ENCODE measurements at regions not wholly inside any gene's neighbourhood (a gene's known extent, or its start where the extent isn't known, plus 50 kb on each side); places are given as distances from the start of the nearest gene placed in this dataset.
A peak's percentile ranks its signal among the peaks of the same experiment; 100 is the strongest.

DNA sequence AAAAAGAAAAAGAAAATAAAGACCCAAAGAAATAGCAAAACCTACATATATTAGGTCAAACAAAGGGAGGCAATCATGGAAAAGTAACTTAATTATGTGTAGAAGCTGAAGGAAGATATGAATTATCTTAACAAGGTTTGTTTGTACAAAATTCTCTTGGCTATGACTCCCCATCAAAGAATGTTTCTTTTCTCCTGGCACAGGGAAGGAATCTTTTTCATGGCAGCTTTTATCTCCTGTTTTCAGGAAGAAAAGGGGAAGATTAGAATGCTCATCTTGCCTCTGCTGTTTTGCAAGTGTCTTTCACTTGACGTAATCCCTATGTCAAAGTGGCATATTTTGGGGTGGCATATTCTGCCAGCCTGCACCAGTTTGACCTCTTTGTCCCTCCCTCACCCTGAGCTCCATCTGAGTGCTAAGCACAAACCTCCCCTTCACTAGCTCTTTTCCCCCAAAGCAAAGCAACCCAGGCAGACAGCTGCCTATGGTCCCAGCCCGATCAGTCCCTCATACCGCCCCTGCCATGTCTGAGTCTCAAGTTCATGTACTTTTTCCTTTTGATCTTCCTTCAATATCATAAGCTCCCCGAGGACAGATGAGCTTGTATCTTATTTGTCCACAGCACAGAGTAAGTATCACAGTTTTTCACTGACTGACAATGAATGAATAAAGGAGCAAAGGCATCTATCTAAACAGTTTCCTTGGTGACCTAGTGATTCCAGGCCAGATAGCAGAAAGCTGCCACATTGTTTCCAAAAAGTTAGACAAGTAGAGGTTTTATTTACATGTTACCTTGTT, 242.8 kb upstream of the ANKRD55 start:
- H3K4me1 ChIP-seq (replicated peaks): no peaks in the 10 kb centered on the region
- H3K27me3 ChIP-seq (replicated peaks; ENCODE audit: insufficient read depth): no peaks in the 10 kb centered on the region
- H3K9me3 ChIP-seq: no peaks in the 10 kb centered on the region
- H3K36me3 ChIP-seq: no peaks in the 10 kb centered on the region
- no peak overlapping the region for H3K4me3 ChIP-seq
- intact Hi-C loops (cut with DNase I): loop anchor here (10.0 kb wide), 2 partner anchors 201 to 339 kb away; partner anchors contain the start of gene MAP3K1
- H3K27ac ChIP-seq: no peak overlapping the region
- 64% methylated on average over 4 of the region's 4 CpGs for WGBS
- DNase-seq (ENCODE audit: low spot score): no peak
- TF ChIP-seq, protein P1, sequence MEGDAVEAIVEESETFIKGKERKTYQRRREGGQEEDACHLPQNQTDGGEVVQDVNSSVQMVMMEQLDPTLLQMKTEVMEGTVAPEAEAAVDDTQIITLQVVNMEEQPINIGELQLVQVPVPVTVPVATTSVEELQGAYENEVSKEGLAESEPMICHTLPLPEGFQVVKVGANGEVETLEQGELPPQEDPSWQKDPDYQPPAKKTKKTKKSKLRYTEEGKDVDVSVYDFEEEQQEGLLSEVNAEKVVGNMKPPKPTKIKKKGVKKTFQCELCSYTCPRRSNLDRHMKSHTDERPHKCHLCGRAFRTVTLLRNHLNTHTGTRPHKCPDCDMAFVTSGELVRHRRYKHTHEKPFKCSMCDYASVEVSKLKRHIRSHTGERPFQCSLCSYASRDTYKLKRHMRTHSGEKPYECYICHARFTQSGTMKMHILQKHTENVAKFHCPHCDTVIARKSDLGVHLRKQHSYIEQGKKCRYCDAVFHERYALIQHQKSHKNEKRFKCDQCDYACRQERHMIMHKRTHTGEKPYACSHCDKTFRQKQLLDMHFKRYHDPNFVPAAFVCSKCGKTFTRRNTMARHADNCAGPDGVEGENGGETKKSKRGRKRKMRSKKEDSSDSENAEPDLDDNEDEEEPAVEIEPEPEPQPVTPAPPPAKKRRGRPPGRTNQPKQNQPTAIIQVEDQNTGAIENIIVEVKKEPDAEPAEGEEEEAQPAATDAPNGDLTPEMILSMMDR (IDR thresholded peaks at IDR 0.05): no peak

DNA sequence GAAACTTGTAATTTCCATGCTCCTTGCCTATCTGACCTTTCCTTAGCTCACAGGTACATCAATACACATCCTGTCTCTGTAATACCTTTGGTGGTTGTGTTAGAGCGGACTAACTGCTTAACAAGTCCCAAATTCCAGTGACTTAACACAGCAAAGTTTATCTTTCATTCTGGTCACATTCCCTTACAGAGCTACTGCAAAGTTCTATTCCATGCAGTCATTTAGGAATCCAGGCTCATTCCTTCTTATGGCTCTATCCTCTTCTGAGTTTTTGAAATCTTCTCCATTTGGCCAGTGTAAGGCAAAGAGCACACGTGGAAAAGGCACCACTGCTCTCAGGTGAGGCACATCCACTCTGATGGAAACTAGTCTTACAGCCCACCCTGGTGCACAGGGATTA, 238.6 kb upstream of the ANKRD55 start:
- Histone ChIP-seq H3K27me3 (replicated peaks; ENCODE audit: insufficient read depth) (no peaks in the 10 kb centered on the region), H3K27ac (no peak overlapping the region), H3K36me3 (no peaks in the 10 kb centered on the region), H3K4me3 (no peak overlapping the region), H3K4me1 (replicated peaks) (no peaks in the 10 kb centered on the region), H3K9me3 (no peaks in the 10 kb centered on the region)
- intact Hi-C loops (cut with DNase I): loop anchor here (10.0 kb wide), 2 partner anchors 197 to 343 kb away; partner anchors contain the start of gene MAP3K1
- 77% methylated on average over 2 of the region's 2 CpGs for WGBS
- DNase-seq (ENCODE audit: low spot score): no peak
- TF ChIP-seq POLR2AphosphoS5 (IDR thresholded peaks at IDR 0.05) (no peak), POLR2A (IDR thresholded peaks at IDR 0.05) (no peak)
- TF ChIP-seq, protein P1 (IDR thresholded peaks at IDR 0.05): no peak

DNA sequence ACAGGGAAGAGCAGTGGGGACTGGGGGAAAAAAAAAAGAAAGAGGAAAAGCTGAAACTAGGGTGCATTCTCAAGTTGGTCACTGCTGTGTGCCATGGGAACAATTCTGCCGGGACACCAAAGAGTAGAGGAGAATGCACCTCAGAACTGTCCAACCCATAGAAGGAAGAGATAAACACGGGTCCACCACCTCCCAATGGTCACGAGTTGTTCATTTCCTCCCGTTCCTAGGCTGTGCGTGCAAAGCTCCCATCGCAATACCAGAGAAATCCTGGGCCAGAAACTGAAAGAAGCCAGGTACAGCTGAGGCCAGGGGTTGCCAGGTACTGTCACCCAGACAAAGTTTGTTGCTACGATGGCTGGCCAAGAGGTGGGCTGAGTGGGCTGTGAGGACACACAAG, 236.9 kb upstream of the ANKRD55 start:
- no peaks in the 10 kb centered on the region for H3K27me3 ChIP-seq (replicated peaks; ENCODE audit: insufficient read depth)
- DNase-seq (ENCODE audit: low spot score): no peak
- no peak overlapping the region for H3K4me3 ChIP-seq
- no peaks in the 10 kb centered on the region for H3K4me1 ChIP-seq (replicated peaks)
- intact Hi-C loops (cut with DNase I): loop anchor here (10.0 kb wide), 2 partner anchors 195 to 345 kb away; partner anchors contain the start of gene MAP3K1
- 91% methylated on average over 7 of the region's 7 CpGs for WGBS
- no peaks in the 10 kb centered on the region for H3K36me3 ChIP-seq
- no peak for TF ChIP-seq POLR2A (IDR thresholded peaks at IDR 0.05)
- no peak for TF ChIP-seq POLR2AphosphoS5 (IDR thresholded peaks at IDR 0.05)
- TF ChIP-seq, protein P1 (IDR thresholded peaks at IDR 0.05): no peak
- H3K27ac ChIP-seq: no peak overlapping the region
- H3K9me3 ChIP-seq: no peaks in the 10 kb centered on the region

DNA sequence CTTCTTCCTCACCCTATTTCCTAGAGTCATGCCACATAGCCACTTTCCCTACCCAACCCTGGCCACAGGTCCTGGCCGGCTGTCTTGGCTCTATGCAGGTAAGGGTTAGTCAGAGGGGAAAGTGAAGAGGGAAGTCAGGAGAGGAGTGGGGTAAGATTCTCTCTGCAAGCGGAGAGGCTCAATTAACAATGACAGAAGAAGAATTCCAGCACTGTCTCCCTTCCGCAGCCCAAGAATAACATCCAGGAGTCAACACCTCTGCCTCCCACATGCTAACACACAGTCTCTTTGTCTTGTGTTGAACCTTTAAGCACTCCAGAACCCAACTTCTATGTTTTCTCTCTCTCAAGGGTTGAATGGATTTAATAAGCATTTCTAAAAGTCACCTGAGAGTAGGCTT, 235.1 kb upstream of the ANKRD55 start:
- Histone ChIP-seq H3K4me3 (no peak overlapping the region), H3K9me3 (no peaks in the 10 kb centered on the region), H3K36me3 (no peaks in the 10 kb centered on the region), H3K27me3 (replicated peaks; ENCODE audit: insufficient read depth) (no peaks in the 10 kb centered on the region), H3K27ac (no peak overlapping the region), H3K4me1 (replicated peaks) (no peaks in the 10 kb centered on the region)
- TF ChIP-seq POLR2A (IDR thresholded peaks at IDR 0.05) (no peak), POLR2AphosphoS5 (IDR thresholded peaks at IDR 0.05) (no peak)
- TF ChIP-seq, protein P1 (IDR thresholded peaks at IDR 0.05): no peak
- intact Hi-C loops (cut with DNase I): no loop called here
- 85% methylated on average over 3 of the region's 3 CpGs for WGBS
- no peak for DNase-seq (ENCODE audit: low spot score)

DNA sequence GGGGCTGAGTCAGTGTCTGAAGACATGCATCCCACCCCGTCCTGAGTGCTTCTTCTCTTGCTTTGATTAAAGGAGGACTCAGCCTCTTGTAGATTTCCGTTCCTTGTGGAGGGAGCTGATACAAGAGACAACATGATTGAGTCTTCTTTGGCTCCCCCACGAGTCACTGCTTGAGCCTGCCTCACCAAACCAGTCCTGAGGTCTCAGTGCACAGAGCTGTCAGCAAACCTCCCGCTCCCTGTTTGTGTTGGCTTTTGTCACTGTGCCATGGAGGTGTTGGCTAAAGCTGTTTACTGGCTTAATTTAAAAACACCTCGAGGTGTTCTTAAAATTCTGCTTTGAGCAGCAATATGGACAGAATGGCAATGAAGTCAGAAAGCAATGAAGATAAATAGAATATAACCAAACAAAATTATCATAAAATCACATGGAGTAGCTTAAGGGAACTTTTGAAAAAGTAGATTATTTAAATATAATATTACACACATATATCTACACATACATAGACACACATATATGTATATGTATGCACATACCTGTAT, 234.1 kb upstream of the ANKRD55 start:
- no peak for TF ChIP-seq POLR2AphosphoS5 (IDR thresholded peaks at IDR 0.05)
- TF ChIP-seq POLR2A (IDR thresholded peaks at IDR 0.05): no peak
- TF ChIP-seq, protein P1 (IDR thresholded peaks at IDR 0.05): no peak
- H3K27ac ChIP-seq: no peak overlapping the region
- intact Hi-C loops (cut with DNase I): no loop called here
- H3K27me3 ChIP-seq (replicated peaks; ENCODE audit: insufficient read depth): no peaks in the 10 kb centered on the region
- H3K4me1 ChIP-seq (replicated peaks): no peaks in the 10 kb centered on the region
- no peaks in the 10 kb centered on the region for H3K36me3 ChIP-seq
- H3K9me3 ChIP-seq: no peaks in the 10 kb centered on the region
- WGBS: 44% methylated on average over 5 of the region's 5 CpGs
- no peak overlapping the region for H3K4me3 ChIP-seq
- DNase-seq (ENCODE audit: low spot score): peak; percentile 28

Data from prostate gland (tissue), 2 donors.